ENCODE measurements at regions not wholly inside any gene's neighbourhood (a gene's known extent, or its start where the extent isn't known, plus 50 kb on each side); places are given as distances from the start of the nearest gene placed in this dataset.
"Not testable (repeated sequence)": the region's sequence is repeated elsewhere in the genome, so short reads cannot be mapped to it uniquely, and the experiment has no call there.

DNA sequence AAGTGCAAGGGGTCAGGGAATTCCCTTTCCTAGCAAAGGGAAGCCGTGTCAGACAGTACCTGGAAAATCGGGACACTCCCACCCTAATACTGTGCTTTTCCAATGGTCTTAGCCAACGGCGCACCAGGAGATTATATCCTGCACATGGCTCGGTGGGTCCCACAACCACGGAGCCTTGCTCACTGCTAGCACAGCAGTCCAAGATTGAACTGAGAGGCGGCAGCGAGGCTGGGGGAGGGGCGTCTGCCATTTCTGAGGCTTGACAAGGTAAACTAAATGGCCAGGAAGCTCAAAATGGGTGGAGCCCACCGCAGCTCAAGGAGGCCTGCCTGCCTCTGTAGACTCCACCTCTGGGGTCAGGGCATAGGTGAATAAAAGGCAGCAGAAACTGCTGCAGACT is 76.5 kb upstream of the LINC00632 start:
- H3K9me3 ChIP-seq (replicated peaks); H3K36me3 ChIP-seq; DNase-seq; H3K4me3 ChIP-seq; H3K27me3 ChIP-seq; H3K27ac ChIP-seq; H3K4me1 ChIP-seq: not testable (repeated sequence)

- H3K27me3 ChIP-seq: no peaks in the 10 kb centered on the region
- DNase-seq: no peak
- H3K36me3 ChIP-seq: no peaks in the 10 kb centered on the region
- no peaks in the 10 kb centered on the region for H3K4me1 ChIP-seq
- no peaks in the 10 kb centered on the region for H3K9me3 ChIP-seq (replicated peaks)
- H3K4me3 ChIP-seq: no peak overlapping the region
- H3K27ac ChIP-seq: no peak overlapping the region
Observed at GRCh38 chrX:140608111-140608510, 101.4 kb upstream of the LINC00632 start.

GRCh38 chrX:140602140-140602539 is 97.3 kb upstream of the SOX3 start:
- H3K9me3 ChIP-seq (replicated peaks): no peaks in the 10 kb centered on the region
- H3K4me3 ChIP-seq: no peak overlapping the region
- H3K4me1 ChIP-seq: no peaks in the 10 kb centered on the region
- H3K27ac ChIP-seq: no peak overlapping the region
- no peaks in the 10 kb centered on the region for H3K36me3 ChIP-seq
- no peaks in the 10 kb centered on the region for H3K27me3 ChIP-seq
- no peak for DNase-seq

DNA sequence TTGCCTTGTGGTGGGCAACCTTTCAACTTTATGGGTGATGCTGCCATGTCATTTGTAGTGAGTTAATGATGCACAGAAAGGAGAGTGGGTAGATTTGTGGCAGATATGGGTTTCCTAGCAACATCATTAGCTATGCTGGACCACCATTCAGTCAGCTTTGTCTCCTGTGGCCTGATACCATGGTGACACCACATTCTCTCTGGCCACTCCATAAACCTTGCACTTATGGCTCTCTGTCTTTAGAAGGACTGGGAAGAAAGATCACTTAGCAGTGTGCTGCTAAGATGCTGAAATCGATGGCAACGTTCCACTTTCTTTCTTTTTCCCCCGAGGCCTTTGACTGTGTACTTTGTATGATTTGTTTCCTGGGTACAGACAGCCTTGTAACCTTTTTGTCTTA is 95.0 kb upstream of the SOX3 start:
- Histone ChIP-seq H3K27ac (no peak overlapping the region), H3K27me3 (no peaks in the 10 kb centered on the region), H3K4me3 (no peak overlapping the region), H3K4me1 (no peaks in the 10 kb centered on the region), H3K36me3 (no peaks in the 10 kb centered on the region), H3K9me3 (replicated peaks) (no peaks in the 10 kb centered on the region)
- DNase-seq: no peak

GRCh38 chrX:140589657-140590056 is 84.8 kb upstream of the SOX3 start:
- no peaks in the 10 kb centered on the region for H3K27me3 ChIP-seq
- H3K36me3 ChIP-seq: no peaks in the 10 kb centered on the region
- no peak for DNase-seq
- no peaks in the 10 kb centered on the region for H3K4me1 ChIP-seq
- no peak overlapping the region for H3K4me3 ChIP-seq
- H3K9me3 ChIP-seq (replicated peaks): no peaks in the 10 kb centered on the region
- H3K27ac ChIP-seq: no peak overlapping the region

DNA sequence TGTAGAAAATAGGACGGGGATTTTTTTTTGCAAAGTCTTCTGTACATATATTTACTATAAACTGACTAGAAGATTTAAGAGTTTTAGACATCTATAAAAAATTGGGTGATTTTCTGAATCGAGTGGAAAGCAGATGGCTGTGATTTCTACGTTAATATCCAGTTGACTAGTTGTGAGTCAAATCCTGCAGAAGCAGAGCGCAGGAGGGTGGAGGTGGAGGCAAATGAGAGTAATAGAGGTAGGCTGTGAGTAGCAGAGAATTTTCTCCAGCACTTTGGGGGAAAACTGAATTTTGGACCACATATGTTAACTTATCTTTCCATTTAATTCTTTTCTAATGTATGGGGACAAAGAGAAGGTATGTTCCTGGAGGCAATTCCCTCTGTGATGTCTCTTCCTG is 82.1 kb upstream of the SOX3 start:
- no peak for DNase-seq
- Histone ChIP-seq H3K27me3 (no peaks in the 10 kb centered on the region), H3K4me1 (no peaks in the 10 kb centered on the region), H3K27ac (no peak overlapping the region), H3K9me3 (replicated peaks) (no peaks in the 10 kb centered on the region), H3K4me3 (no peak overlapping the region), H3K36me3 (no peaks in the 10 kb centered on the region)

DNA sequence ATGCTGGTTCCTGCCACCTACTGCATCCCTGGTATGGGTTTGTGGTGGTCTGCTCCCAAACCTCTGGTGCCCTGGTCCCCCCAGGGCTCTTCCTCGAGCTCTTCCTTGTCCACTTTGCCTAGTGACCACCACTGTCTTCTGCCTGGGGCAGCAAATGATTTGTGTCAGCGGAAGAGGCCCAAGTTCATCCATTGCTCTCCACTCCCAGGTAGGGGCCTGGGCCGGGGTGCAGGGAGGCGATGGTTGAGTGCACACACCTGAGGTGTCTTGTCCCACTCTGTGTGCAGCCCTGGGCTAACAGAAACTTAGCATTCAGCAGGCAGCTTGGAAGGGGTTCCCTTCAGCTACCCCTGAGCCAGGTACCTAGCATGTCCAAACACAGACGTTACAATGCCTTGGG is 75.6 kb upstream of the SOX3 start:
- Histone ChIP-seq H3K27ac (no peak overlapping the region), H3K36me3 (no peaks in the 10 kb centered on the region), H3K4me3 (no peak overlapping the region), H3K9me3 (replicated peaks) (no peaks in the 10 kb centered on the region), H3K4me1 (no peaks in the 10 kb centered on the region), H3K27me3 (no peaks in the 10 kb centered on the region)
- no peak for DNase-seq

- no peaks in the 10 kb centered on the region for H3K4me1 ChIP-seq
- no peaks in the 10 kb centered on the region for H3K9me3 ChIP-seq (replicated peaks)
- H3K4me3 ChIP-seq: no peak overlapping the region
- H3K27ac ChIP-seq: no peak overlapping the region
- H3K27me3 ChIP-seq: no peaks in the 10 kb centered on the region
- peak; percentile 7 to 48 for DNase-seq
- H3K36me3 ChIP-seq: no peaks in the 10 kb centered on the region
Observed at GRCh38 chrX:140572724-140573123, 67.9 kb upstream of the SOX3 start.

- Histone ChIP-seq H3K4me3 (no peak overlapping the region), H3K4me1 (no peaks in the 10 kb centered on the region), H3K9me3 (replicated peaks) (no peaks in the 10 kb centered on the region), H3K27me3 (no peaks in the 10 kb centered on the region), H3K36me3 (no peaks in the 10 kb centered on the region), H3K27ac (no peak overlapping the region)
- DNase-seq: no peak
Observed at GRCh38 chrX:140563893-140564292, 59.0 kb upstream of the SOX3 start.

Data from SJCRH30 (cell line).